RWPE2 (cell line): ENCODE measurements at regions not wholly inside any gene's neighbourhood (a gene's known extent, or its start where the extent isn't known, plus 50 kb on each side); places are given as distances from the start of the nearest gene placed in this dataset.

Source experiments
- ATAC-seq: fragments of 200-7000 bp; cut with Tn5 transposase; 3 replicates; pipeline ENCODE4 v1.9.1; 2021; ENCODE audit warnings: low read depth
- DNase-seq: peaks from one replicate; pipeline ENCODE4 v3.0.0-alpha.2; 2020; ENCODE audit warnings: low spot score
- H3K27ac ChIP-seq: fragments of 450-650 bp; 2 replicates; pipeline ENCODE4 v1.5.1; 2017; ENCODE audit warnings: mild to moderate bottlenecking; ENCODE audit not compliant: poor library complexity, severe bottlenecking
- H3K27me3 ChIP-seq: fragments of 250-450 bp; sonication (Bioruptor Pico); 2 replicates; pipeline ENCODE4 v1.5.1; 2021; ENCODE audit warnings: mild to moderate bottlenecking, moderate library complexity; ENCODE audit not compliant: insufficient read depth, poor library complexity, severe bottlenecking
- H3K36me3 ChIP-seq: fragments of 250-450 bp; sonication (Bioruptor Pico); 2 replicates; pipeline ENCODE4 v1.5.1; 2020; ENCODE audit warnings: low read depth, mild to moderate bottlenecking, moderate library complexity
- H3K4me1 ChIP-seq: fragments of 250-450 bp; sonication (Bioruptor Pico); 2 replicates; pipeline ENCODE4 v1.5.1; 2021; ENCODE audit warnings: mild to moderate bottlenecking, moderate library complexity; ENCODE audit not compliant: insufficient read depth, poor library complexity, severe bottlenecking
- H3K4me3 ChIP-seq: fragments of 250-450 bp; sonication (Bioruptor Pico); 2 replicates; pipeline ENCODE4 v1.5.1; 2021; ENCODE audit warnings: mild to moderate bottlenecking, moderate library complexity; ENCODE audit not compliant: severe bottlenecking
- H3K9me3 ChIP-seq: fragments of 250-450 bp; sonication (Bioruptor Pico); 2 replicates; pipeline ENCODE4 v1.5.1; 2021; ENCODE audit warnings: mild to moderate bottlenecking, moderate library complexity; ENCODE audit not compliant: severe bottlenecking
- CTCF ChIP-seq: fragments of 450-650 bp; IDR thresholded peaks from one replicate; pipeline ENCODE4 v1.5.1; 2017; ENCODE audit warnings: mild to moderate bottlenecking, moderate library complexity; ENCODE audit not compliant: poor library complexity, severe bottlenecking

GRCh38 chr16:51545951-51546350, 394.9 kb upstream of the SALL1 start:
- DNase-seq = no peak
- no peaks in the 10 kb centered on the region for H3K27me3 ChIP-seq
- no peaks in the 10 kb centered on the region for H3K4me1 ChIP-seq
- TF ChIP-seq CTCF = no peak
- no peak overlapping the region for H3K27ac ChIP-seq
- ATAC-seq = no peak
- no peaks in the 10 kb centered on the region for H3K36me3 ChIP-seq
- no peak overlapping the region for H3K4me3 ChIP-seq
- no peaks in the 10 kb centered on the region for H3K9me3 ChIP-seq

- no peaks in the 10 kb centered on the region for H3K36me3 ChIP-seq
- no peaks in the 10 kb centered on the region for H3K9me3 ChIP-seq
- TF ChIP-seq CTCF = no peak
- H3K4me3 ChIP-seq = no peak overlapping the region
- no peaks in the 10 kb centered on the region for H3K27me3 ChIP-seq
- ATAC-seq = no peak
- peaks cover 8% of the 10 kb centered on the region for H3K4me1 ChIP-seq
- no peak for DNase-seq
- H3K27ac ChIP-seq = no peak overlapping the region
Measured at GRCh38 chr16:51544851-51545467, 393.9 kb upstream of the SALL1 start.

GRCh38 chr16:51543971-51544370, 392.9 kb upstream of the SALL1 start:
- peaks cover 18% of the 10 kb centered on the region for H3K4me1 ChIP-seq
- no peak for ATAC-seq

GRCh38 chr16:51542981-51543815, 392.1 kb upstream of the SALL1 start:
- Histone ChIP-seq H3K4me1 (peaks cover 23% of the 10 kb centered on the region), H3K9me3 (no peaks in the 10 kb centered on the region), H3K27ac (no peak overlapping the region)

More at GRCh38 chr16:51543971-51544370, 392.9 kb upstream of the SALL1 start:
- no peaks in the 10 kb centered on the region for H3K36me3 ChIP-seq
- no peak overlapping the region for H3K4me3 ChIP-seq
- no peak overlapping the region for H3K27ac ChIP-seq
- no peak for DNase-seq
- no peaks in the 10 kb centered on the region for H3K9me3 ChIP-seq
- H3K27me3 ChIP-seq = no peaks in the 10 kb centered on the region
- TF ChIP-seq CTCF = no peak

More at GRCh38 chr16:51542981-51543815, 392.1 kb upstream of the SALL1 start:
- DNase-seq = no peak
- Histone ChIP-seq H3K36me3 (no peaks in the 10 kb centered on the region), H3K27me3 (no peaks in the 10 kb centered on the region), H3K4me3 (no peak overlapping the region)
- TF ChIP-seq CTCF = no peak
- no peak for ATAC-seq
